Esophagus squamous epithelium (tissue), 5 donors: ENCODE measurements at regions not wholly inside any gene's neighbourhood (a gene's known extent, or its start where the extent isn't known, plus 50 kb on each side); places are given as distances from the start of the nearest gene placed in this dataset.

Experiments
- DNase-seq: peaks from one replicate; lab custom pipeline; 2025; lab: John Stamatoyannopoulos, UW
- H3K27ac ChIP-seq, 4 donors: fragments of 200-600 bp; sonication (generic); one replicate each; pipeline ENCODE4 v1.5.1; 2016 to 2019; ENCODE audit warnings: mild to moderate bottlenecking in 1 of 4
- H3K27me3 ChIP-seq, 4 donors: fragments of 200-600 bp; sonication (generic); 1 replicate in 3 of 4; 2 replicates in 1 of 4; pipeline versions ENCODE4 v1.5.1 to v1.6.0; 2017 to 2021; ENCODE audit warnings: antibody characterized with exemption in 1 of 4
- H3K36me3 ChIP-seq, 3 donors: fragments of 200-600 bp; sonication (generic); one replicate each; pipeline ENCODE4 v1.5.1; 2016 to 2019
- H3K4me1 ChIP-seq, 3 donors: fragments of 200-600 bp; sonication (generic); one replicate each; pipeline ENCODE4 v1.5.1; 2017 to 2019
- H3K4me3 ChIP-seq, 4 donors: fragments of 200-600 bp; sonication (generic); 1 replicate in 3 of 4; 2 replicates in 1 of 4; pipeline ENCODE4 v1.5.1; 2016 to 2019; ENCODE audit warnings: mild to moderate bottlenecking in 2 of 4, moderate library complexity in 1 of 4
- H3K9me3 ChIP-seq, 3 donors: fragments of 200-600 bp; sonication (generic); one replicate each; pipeline ENCODE4 v1.5.1; 2016 to 2019
- CTCF ChIP-seq, 6 experiments: fragments of 450-650 bp in 4 of 6; fragments of 200-600 bp in 2 of 6; sonication (generic) in 2 of 6; IDR thresholded peaks; one replicate each; pipeline ENCODE4 v1.5.1; 2016 to 2019; ENCODE audit warnings: antibody characterized with exemption in 6 of 6, mild to moderate bottlenecking in 4 of 6, moderate library complexity in 4 of 6
- POLR2A ChIP-seq, 4 donors: fragments of 450-650 bp; IDR thresholded peaks; one replicate each; pipeline ENCODE4 v1.6.1; 2017; ENCODE audit warnings: antibody characterized with exemption in 4 of 4, mild to moderate bottlenecking in 4 of 4, moderate library complexity in 3 of 4
- WGBS, 2 donors: methylation state at CpG; one replicate each; pipeline ENCODE4 v1.1.5; 2018; 5-methylcytosine and 5-hydroxymethylcytosine counted together
- intact Hi-C: fragments of 100-400 bp; cut with DNase I; formaldehyde crosslinking; loops from one replicate; pipeline ENCODE4 v1.15.0; 2022
- donor health status: DM: yes; HTN: yes; CAD: no.

DNA sequence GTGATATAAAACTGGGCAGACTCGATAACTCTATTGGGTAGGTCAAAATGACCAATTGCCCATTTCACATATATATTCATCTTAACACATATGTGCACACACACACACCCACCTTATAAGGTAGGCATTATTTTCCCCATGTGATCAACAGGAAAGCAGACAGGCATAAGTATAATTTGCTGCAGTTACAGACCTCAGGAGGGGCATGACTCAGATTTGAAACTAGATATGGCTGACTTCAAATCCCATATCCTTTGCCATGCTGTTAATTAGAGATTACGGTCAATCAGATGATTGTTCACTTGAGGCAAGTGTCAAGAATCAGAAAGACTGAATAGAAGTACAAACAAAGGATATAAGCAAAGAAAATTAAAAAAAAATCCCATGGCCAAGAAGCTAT is 910.6 kb downstream of the NTRK3 start:
- DNase-seq = no peak
- H3K9me3 ChIP-seq = no peaks in the 10 kb centered on the region
- 67 to 73% methylated on average over 2 of the region's 2 CpGs for WGBS, 2 donors
- no peaks in the 10 kb centered on the region for H3K4me1 ChIP-seq
- H3K36me3 ChIP-seq = no peaks in the 10 kb centered on the region
- TF ChIP-seq CTCF (IDR thresholded peaks at IDR 0.05) = no peak
- TF ChIP-seq POLR2A (IDR thresholded peaks at IDR 0.05) = no peak
- no peak overlapping the region for H3K4me3 ChIP-seq
- no peak overlapping the region for H3K27ac ChIP-seq
- H3K27me3 ChIP-seq = no peaks in the 10 kb centered on the region
- intact Hi-C loops = no loop called here

GRCh38 chr15:87343966-87344365 is 912.6 kb downstream of the NTRK3 start:
- intact Hi-C loops = no loop called here
- no peaks in the 10 kb centered on the region for H3K4me1 ChIP-seq
- no peak overlapping the region for H3K4me3 ChIP-seq
- no peak overlapping the region for H3K27ac ChIP-seq
- 35 to 41% methylated on average over 3 of the region's 3 CpGs for WGBS, 2 donors
- no peak for DNase-seq
- H3K9me3 ChIP-seq = no peaks in the 10 kb centered on the region
- no peaks in the 10 kb centered on the region for H3K36me3 ChIP-seq
- H3K27me3 ChIP-seq = no peaks in the 10 kb centered on the region
- TF ChIP-seq POLR2A (IDR thresholded peaks at IDR 0.05) (no peak), CTCF (IDR thresholded peaks at IDR 0.05) (no peak)

- no peaks in the 10 kb centered on the region for H3K27me3 ChIP-seq
- TF ChIP-seq POLR2A (IDR thresholded peaks at IDR 0.05) (no peak), CTCF (IDR thresholded peaks at IDR 0.05) (no peak)
- no peak overlapping the region for H3K4me3 ChIP-seq
- H3K27ac ChIP-seq = no peak overlapping the region
- H3K9me3 ChIP-seq = no peaks in the 10 kb centered on the region
- no peaks in the 10 kb centered on the region for H3K36me3 ChIP-seq
- H3K4me1 ChIP-seq = no peaks in the 10 kb centered on the region
- intact Hi-C loops = no loop called here
- DNase-seq = no peak
Observed at GRCh38 chr15:87340370-87340769, 916.2 kb downstream of the NTRK3 start.

DNA sequence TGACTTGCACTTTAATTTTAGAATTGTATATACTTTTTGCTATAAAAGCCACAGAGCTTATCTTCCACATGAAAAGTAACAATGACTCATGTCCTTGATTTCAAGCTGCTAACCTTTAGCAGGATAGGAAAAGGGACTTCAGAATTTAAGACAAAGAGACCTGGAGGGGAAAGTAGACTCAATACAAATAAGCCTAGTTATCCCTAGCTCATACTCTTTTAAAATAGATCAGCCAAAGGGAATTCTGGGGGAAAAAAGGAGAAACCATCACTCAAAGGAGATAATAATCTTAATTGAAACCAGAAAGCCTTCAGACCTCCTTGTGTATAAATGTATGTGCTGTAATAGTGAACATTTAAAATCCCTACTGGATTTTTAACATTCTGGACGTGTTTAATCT is 930.3 kb downstream of the NTRK3 start:
- Histone ChIP-seq H3K4me1 (no peaks in the 10 kb centered on the region), H3K27ac (no peak overlapping the region), H3K27me3 (no peaks in the 10 kb centered on the region), H3K4me3 (no peak overlapping the region), H3K9me3 (no peaks in the 10 kb centered on the region), H3K36me3 (no peaks in the 10 kb centered on the region)
- DNase-seq = no peak
- intact Hi-C loops = no loop called here
- TF ChIP-seq CTCF (IDR thresholded peaks at IDR 0.05) = no peak
- no peak for TF ChIP-seq POLR2A (IDR thresholded peaks at IDR 0.05)
- 15 to 23% methylated on average over 1 of the region's 1 CpG for WGBS, 2 donors

DNA sequence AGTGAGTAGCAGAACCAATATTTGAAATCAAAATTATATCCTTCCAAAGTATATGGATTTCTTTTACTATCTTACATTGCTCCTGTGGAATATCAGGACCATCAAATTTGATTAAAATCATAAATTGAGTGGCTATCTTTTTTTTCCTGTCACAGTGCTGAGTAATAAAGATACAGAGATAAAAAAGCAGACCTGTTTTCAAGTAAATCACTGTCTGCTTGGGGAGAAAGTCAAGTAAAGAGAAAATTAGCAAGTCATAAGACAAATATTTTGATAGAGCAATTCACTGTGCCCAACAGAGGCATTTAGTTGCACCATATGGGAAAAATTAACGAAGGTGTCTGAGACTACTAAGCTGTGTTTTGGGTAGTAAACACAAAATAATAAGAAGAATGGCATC is 933.7 kb downstream of the NTRK3 start:
- DNase-seq = no peak
- no peaks in the 10 kb centered on the region for H3K4me1 ChIP-seq
- H3K27ac ChIP-seq = no peak overlapping the region
- 48 to 50% methylated on average over 1 of the region's 1 CpG for WGBS, 2 donors
- H3K27me3 ChIP-seq = no peaks in the 10 kb centered on the region
- no peaks in the 10 kb centered on the region for H3K9me3 ChIP-seq
- intact Hi-C loops = no loop called here
- no peaks in the 10 kb centered on the region for H3K36me3 ChIP-seq
- no peak overlapping the region for H3K4me3 ChIP-seq
- TF ChIP-seq CTCF (IDR thresholded peaks at IDR 0.05) = no peak
- no peak for TF ChIP-seq POLR2A (IDR thresholded peaks at IDR 0.05)
